ENCODE measurements at regions not wholly inside any gene's neighbourhood (a gene's known extent, or its start where the extent isn't known, plus 50 kb on each side); places are given as distances from the start of the nearest gene placed in this dataset.
A peak's percentile ranks its signal among the peaks of the same experiment; 100 is the strongest.

- H2AFZ ChIP-seq (ENCODE audit: low read depth, low read length): no peak overlapping the region
- no peaks in the 10 kb centered on the region for H3F3A ChIP-seq (ENCODE audit: insufficient read depth, low read length, poor library complexity, severe bottlenecking)
- no peaks in the 10 kb centered on the region for H3K9me2 ChIP-seq (ENCODE audit: insufficient read depth, low read length)
- no peaks in the 10 kb centered on the region for H4K20me1 ChIP-seq (ENCODE audit: insufficient read depth)
- no peak overlapping the region for H3K4me3 ChIP-seq (ENCODE audit: low read length)
- H3K9ac ChIP-seq (ENCODE audit: low read length): no peak overlapping the region
- H3K36me3 ChIP-seq (ENCODE audit: insufficient read depth, low read length): no peaks in the 10 kb centered on the region
- no peak overlapping the region for H3K4me2 ChIP-seq (ENCODE audit: low read length)
- no peaks in the 10 kb centered on the region for H3K9me3 ChIP-seq (ENCODE audit: low read length)
- H3K27me3 ChIP-seq (ENCODE audit: insufficient read depth, low read depth, low read length): no peaks in the 10 kb centered on the region
- no peaks in the 10 kb centered on the region for H3K79me2 ChIP-seq (replicated peaks; ENCODE audit: insufficient read depth, low read length)
- TF ChIP-seq POLR2AphosphoS5 (IDR thresholded peaks at IDR 0.05): no peak
- H3K27ac ChIP-seq (ENCODE audit: low read length): no peak overlapping the region
These were observed 477.8 kb downstream of the TFEC start for GRCh38 chr7:115552766-115553165.

- Histone ChIP-seq H2AFZ (ENCODE audit: low read depth, low read length) (no peak overlapping the region), H3K9me3 (ENCODE audit: low read length) (no peaks in the 10 kb centered on the region), H3K79me2 (replicated peaks; ENCODE audit: insufficient read depth, low read length) (no peaks in the 10 kb centered on the region), H3K9me2 (ENCODE audit: insufficient read depth, low read length) (no peaks in the 10 kb centered on the region), H3K4me2 (ENCODE audit: low read length) (peak overlapping the region; percentile 5), H3K9ac (ENCODE audit: low read length) (no peak overlapping the region), H3K27ac (ENCODE audit: low read length) (peak overlapping the region; percentile 33), H4K20me1 (ENCODE audit: insufficient read depth) (no peaks in the 10 kb centered on the region), H3K36me3 (ENCODE audit: insufficient read depth, low read length) (no peaks in the 10 kb centered on the region), H3F3A (ENCODE audit: insufficient read depth, low read length, poor library complexity, severe bottlenecking) (no peaks in the 10 kb centered on the region), H3K27me3 (ENCODE audit: insufficient read depth, low read depth, low read length) (no peaks in the 10 kb centered on the region), H3K4me3 (ENCODE audit: low read length) (no peak overlapping the region)
- TF ChIP-seq RAD21 (conservative IDR thresholded peaks at IDR 0.05) (no peak), EP300 (conservative IDR thresholded peaks at IDR 0.05; ENCODE audit: poor library complexity, severe bottlenecking) (peak; percentile 64), POLR2AphosphoS5 (IDR thresholded peaks at IDR 0.05) (peak; percentile 61)
These were observed 480.7 kb downstream of the TFEC start for GRCh38 chr7:115549910-115550309.

DNA sequence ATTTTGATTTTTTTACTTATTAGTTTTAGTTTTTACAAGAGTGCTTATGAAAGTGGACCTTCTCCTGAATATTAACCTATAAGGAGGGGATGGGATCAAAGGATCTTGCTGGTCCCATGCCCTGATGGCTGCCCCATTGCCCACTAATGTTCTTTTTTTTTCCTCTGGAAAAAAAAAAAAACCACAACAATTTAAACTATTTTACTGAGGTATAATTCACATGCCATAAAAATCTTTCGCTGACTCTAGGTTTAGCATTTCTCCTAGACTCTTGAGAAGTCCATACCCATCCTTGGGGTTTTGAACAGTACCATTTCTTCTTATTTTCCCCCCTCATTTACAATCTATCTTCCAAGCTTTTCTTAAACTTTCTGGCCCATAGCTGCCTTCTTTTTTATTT, 481.8 kb downstream of the TFEC start:
- H3K79me2 ChIP-seq (replicated peaks; ENCODE audit: insufficient read depth, low read length): no peaks in the 10 kb centered on the region
- no peak overlapping the region for H3K9ac ChIP-seq (ENCODE audit: low read length)
- no peak overlapping the region for H3K27ac ChIP-seq (ENCODE audit: low read length)
- no peaks in the 10 kb centered on the region for H3F3A ChIP-seq (ENCODE audit: insufficient read depth, low read length, poor library complexity, severe bottlenecking)
- H2AFZ ChIP-seq (ENCODE audit: low read depth, low read length): no peak overlapping the region
- H3K4me3 ChIP-seq (ENCODE audit: low read length): no peak overlapping the region
- no peaks in the 10 kb centered on the region for H3K36me3 ChIP-seq (ENCODE audit: insufficient read depth, low read length)
- H3K4me2 ChIP-seq (ENCODE audit: low read length): no peak overlapping the region
- no peaks in the 10 kb centered on the region for H4K20me1 ChIP-seq (ENCODE audit: insufficient read depth)
- no peaks in the 10 kb centered on the region for H3K9me3 ChIP-seq (ENCODE audit: low read length)
- TF ChIP-seq RAD21 (conservative IDR thresholded peaks at IDR 0.05) (no peak), REST (IDR thresholded peaks at IDR 0.05; ENCODE audit: borderline replicate concordance) (no peak), SMC3 (conservative IDR thresholded peaks at IDR 0.05; ENCODE audit: poor library complexity) (no peak), EZH2 (IDR thresholded peaks at IDR 0.05; ENCODE audit: borderline replicate concordance, insufficient read depth, low read length, poor library complexity, severe bottlenecking) (no peak)
- TF ChIP-seq, protein P1, sequence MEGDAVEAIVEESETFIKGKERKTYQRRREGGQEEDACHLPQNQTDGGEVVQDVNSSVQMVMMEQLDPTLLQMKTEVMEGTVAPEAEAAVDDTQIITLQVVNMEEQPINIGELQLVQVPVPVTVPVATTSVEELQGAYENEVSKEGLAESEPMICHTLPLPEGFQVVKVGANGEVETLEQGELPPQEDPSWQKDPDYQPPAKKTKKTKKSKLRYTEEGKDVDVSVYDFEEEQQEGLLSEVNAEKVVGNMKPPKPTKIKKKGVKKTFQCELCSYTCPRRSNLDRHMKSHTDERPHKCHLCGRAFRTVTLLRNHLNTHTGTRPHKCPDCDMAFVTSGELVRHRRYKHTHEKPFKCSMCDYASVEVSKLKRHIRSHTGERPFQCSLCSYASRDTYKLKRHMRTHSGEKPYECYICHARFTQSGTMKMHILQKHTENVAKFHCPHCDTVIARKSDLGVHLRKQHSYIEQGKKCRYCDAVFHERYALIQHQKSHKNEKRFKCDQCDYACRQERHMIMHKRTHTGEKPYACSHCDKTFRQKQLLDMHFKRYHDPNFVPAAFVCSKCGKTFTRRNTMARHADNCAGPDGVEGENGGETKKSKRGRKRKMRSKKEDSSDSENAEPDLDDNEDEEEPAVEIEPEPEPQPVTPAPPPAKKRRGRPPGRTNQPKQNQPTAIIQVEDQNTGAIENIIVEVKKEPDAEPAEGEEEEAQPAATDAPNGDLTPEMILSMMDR (IDR thresholded peaks at IDR 0.05; ENCODE audit: poor library complexity, severe bottlenecking): no peak
- H3K27me3 ChIP-seq (ENCODE audit: insufficient read depth, low read depth, low read length): no peaks in the 10 kb centered on the region
- no peaks in the 10 kb centered on the region for H3K9me2 ChIP-seq (ENCODE audit: insufficient read depth, low read length)

All from neural cell (in vitro differentiated cells).